Heart right ventricle (tissue), 16 donors: ENCODE measurements at regions not wholly inside any gene's neighbourhood (a gene's known extent, or its start where the extent isn't known, plus 50 kb on each side); places are given as distances from the start of the nearest gene placed in this dataset.

Experiments used
- ATAC-seq, 8 donors: fragments of 200-7000 bp; cut with Tn5 transposase; one replicate each; pipeline ENCODE4 v1.9.1; 2020; ENCODE audit warnings: mild to moderate bottlenecking in 8 of 8, moderate library complexity in 8 of 8, moderate number of reproducible peaks in 1 of 8
- DNase-seq, 2 donors: peaks; one replicate each; pipeline ENCODE4 v3.0.0-alpha.2; 2020
- H3K27ac ChIP-seq, 10 donors: fragments of 200-600 bp; sonication (generic) in 2 of 10; one replicate each; pipeline versions ENCODE4 v1.5.0 to v1.8.0; 2020 to 2022; ENCODE audit warnings: mild to moderate bottlenecking in 3 of 10
- H3K27me3 ChIP-seq, 7 donors: fragments of 200-600 bp; one replicate each; pipeline ENCODE4 v1.8.0; 2021 to 2022; ENCODE audit warnings: mild to moderate bottlenecking in 2 of 7
- H3K36me3 ChIP-seq, 9 donors: fragments of 200-600 bp; sonication (generic) in 1 of 9; one replicate each; pipeline versions ENCODE4 v1.5.0 to v1.8.0; 2020 to 2022; ENCODE audit warnings: mild to moderate bottlenecking in 2 of 9
- H3K4me1 ChIP-seq, 9 donors: fragments of 200-600 bp; sonication (generic) in 1 of 9; one replicate each; pipeline versions ENCODE4 v1.5.0 to v1.8.0; 2020 to 2022; ENCODE audit warnings: mild to moderate bottlenecking in 4 of 9
- H3K4me3 ChIP-seq, 10 donors: fragments of 200-600 bp; sonication (generic) in 2 of 10; one replicate each; pipeline versions ENCODE4 v1.5.0 to v1.8.0; 2020 to 2022; ENCODE audit warnings: mild to moderate bottlenecking in 7 of 10, moderate library complexity in 2 of 10
- H3K9me3 ChIP-seq, 11 donors: fragments of 200-600 bp in 10 of 11; sonication (generic) in 2 of 11; one replicate each; pipeline versions ENCODE4 v1.5.0 to v1.8.0; 2013 to 2022; ENCODE audit warnings: mild to moderate bottlenecking in 2 of 11, control low read depth in 1 of 11, moderate library complexity in 1 of 11
- WGBS, 2 donors: extraction: QIAGEN DNeasy Blood & Tissue Kit; methylation state at CpG; one replicate each; pipeline ENCODE4 v1.1.7; 2013; ENCODE audit warnings: inconsistent platforms in 1 of 2; 5-methylcytosine and 5-hydroxymethylcytosine counted together
- intact Hi-C, 10 donors: fragments of 100-400 bp; cut with DNase I; formaldehyde crosslinking; loops; one replicate each; pipeline versions ENCODE4 v1.11.1 to v1.14.2; 2022
- TF ChIP-seq, protein P1 (sequence below), 9 donors: fragments of 200-600 bp; sonication (generic) in 2 of 9; IDR thresholded peaks; one replicate each; pipeline versions ENCODE4 v1.5.0 to v1.8.0; 2021 to 2022; ENCODE audit warnings: antibody characterized with exemption in 9 of 9, mild to moderate bottlenecking in 5 of 9, moderate library complexity in 1 of 9
- donor health status: Arrhythmogenic right ventricular cardiomyopathy.
- donor health status: ischemic (EF 13 %, LVEDD 7.1; RV severe dilation, severe dysfunction).
- donor health status: healthy with polysubstance abuse.
- donor health status: DM: no; HTN: yes; CAD: no.
- donor health status: DM: no; HTN: no; CAD: no.
- donor health status: ischemic (EF 25% LVEDD 6.9; RV normal size, moderate dysfunction).
- donor health status: ischemic (EF 25% LVEDD 5.7; RV mildly dilated, moderate dysfunction).
- donor health status: healthy.
- donor health status: DM: yes; HTN: yes; CAD: no.
- donor health status: Ischemic cardiomyopathy.
- donor health status: ischemic (EF 35%, LVEDD 5.7; RV mildly dilated, moderate dysfunction).
- donor health status: nonischemic (EF 11% LVEDD 7.7; RV severe dilation, severe dysfunction).
- donor health status: DM: yes; HTN: yes; CAD: no.
- donor health status: PGD.
- donor health status: ischemic (EF 29% LVEDD 5.4; RV normal size, mild dysfunction).
- donor health status: nonischemic (EF 23%, LVEDD 6.1; RV moderate dilation, normal function).

DNA sequence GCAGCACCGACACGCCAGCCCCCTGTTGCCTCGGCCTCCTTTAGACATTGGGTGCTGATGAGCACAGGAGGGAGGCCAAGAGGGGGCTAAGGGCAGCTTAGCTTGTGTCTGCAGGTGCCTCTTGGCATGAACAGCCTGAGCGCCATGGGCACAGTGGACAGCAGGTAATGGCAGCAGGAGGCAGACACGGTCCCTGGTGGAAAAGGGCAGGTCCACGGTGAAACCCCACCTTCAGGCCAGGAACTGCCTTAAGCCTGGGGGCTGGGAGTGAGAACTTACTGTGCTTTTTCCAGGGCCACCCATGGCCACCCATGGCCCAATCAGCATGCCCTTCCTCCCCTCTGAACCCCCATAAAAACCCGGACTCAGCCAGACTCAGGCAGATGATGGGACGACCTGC lies 633.4 kb upstream of the TMEFF2 start:
- Histone ChIP-seq H3K27ac (no peak overlapping the region), H3K36me3 (no peaks in the 10 kb centered on the region), H3K4me3 (no peak overlapping the region), H3K4me1 (no peaks in the 10 kb centered on the region), H3K9me3 (peaks cover 0 to 14% (median 0%) of the 10 kb centered on the region in 11 donors), H3K27me3 (no peaks in the 10 kb centered on the region)
- WGBS, 2 donors: 90 to 91% methylated on average over 8 of the region's 8 CpGs
- intact Hi-C loops: no loop called here
- DNase-seq: no peak
- TF ChIP-seq, protein P1, sequence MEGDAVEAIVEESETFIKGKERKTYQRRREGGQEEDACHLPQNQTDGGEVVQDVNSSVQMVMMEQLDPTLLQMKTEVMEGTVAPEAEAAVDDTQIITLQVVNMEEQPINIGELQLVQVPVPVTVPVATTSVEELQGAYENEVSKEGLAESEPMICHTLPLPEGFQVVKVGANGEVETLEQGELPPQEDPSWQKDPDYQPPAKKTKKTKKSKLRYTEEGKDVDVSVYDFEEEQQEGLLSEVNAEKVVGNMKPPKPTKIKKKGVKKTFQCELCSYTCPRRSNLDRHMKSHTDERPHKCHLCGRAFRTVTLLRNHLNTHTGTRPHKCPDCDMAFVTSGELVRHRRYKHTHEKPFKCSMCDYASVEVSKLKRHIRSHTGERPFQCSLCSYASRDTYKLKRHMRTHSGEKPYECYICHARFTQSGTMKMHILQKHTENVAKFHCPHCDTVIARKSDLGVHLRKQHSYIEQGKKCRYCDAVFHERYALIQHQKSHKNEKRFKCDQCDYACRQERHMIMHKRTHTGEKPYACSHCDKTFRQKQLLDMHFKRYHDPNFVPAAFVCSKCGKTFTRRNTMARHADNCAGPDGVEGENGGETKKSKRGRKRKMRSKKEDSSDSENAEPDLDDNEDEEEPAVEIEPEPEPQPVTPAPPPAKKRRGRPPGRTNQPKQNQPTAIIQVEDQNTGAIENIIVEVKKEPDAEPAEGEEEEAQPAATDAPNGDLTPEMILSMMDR (IDR thresholded peaks at IDR 0.05): no peak
- ATAC-seq: peak in 1 of 8 donors; percentile 19

DNA sequence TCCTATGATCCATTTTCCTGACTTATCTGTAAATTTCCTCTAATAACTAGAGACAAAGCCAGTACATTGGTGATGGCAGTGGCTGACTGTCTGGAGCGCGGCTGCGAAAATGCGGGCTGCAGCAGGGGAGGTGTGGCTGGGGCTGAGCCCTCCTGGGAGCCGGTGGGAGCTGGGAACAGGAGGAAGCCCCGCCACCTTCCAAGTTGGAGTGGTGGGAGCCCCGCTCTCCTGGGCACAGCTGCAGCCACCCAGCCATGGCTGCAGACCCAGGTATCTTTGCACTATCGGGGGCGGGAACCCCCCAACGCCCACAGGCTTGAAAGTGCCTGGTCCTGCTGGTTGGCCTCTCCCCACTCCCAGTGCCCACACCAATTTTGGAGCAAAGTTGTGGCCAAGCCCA lies 633.0 kb upstream of the TMEFF2 start:
- H3K4me3 ChIP-seq: no peak overlapping the region
- H3K27me3 ChIP-seq: no peaks in the 10 kb centered on the region
- H3K4me1 ChIP-seq: no peaks in the 10 kb centered on the region
- ATAC-seq: peak in 1 of 8 donors; percentile 9
- intact Hi-C loops: no loop called here
- WGBS, 2 donors: 91 to 94% methylated on average over 10 of the region's 10 CpGs
- no peak for DNase-seq
- no peaks in the 10 kb centered on the region for H3K36me3 ChIP-seq
- no peak overlapping the region for H3K27ac ChIP-seq
- TF ChIP-seq, protein P1 (IDR thresholded peaks at IDR 0.05): no peak
- H3K9me3 ChIP-seq: peaks cover 0 to 12% (median 0%) of the 10 kb centered on the region in 11 donors

DNA sequence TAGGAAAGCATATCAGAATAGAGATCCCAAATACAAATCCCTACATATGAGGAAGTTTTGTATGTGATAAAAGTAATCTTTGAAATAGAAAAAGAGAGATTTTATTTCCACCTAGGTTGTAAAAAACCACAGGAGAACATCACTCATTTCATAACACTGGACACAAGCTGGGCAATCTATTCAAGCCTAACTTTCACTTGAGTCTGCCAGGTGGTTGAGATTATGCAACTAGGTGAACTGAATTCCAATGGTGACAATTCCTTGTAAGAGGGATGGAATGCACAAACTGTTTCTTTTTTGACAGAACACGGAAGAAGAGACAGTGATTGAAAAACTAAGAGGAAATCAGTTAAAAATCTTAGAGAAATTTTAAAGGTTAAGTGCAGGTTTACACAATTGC lies 619.6 kb upstream of the TMEFF2 start:
- WGBS, 2 donors: 78 to 79% methylated on average over 1 of the region's 1 CpG
- Histone ChIP-seq H3K4me1 (no peaks in the 10 kb centered on the region), H3K4me3 (no peak overlapping the region), H3K9me3 (peaks cover 0 to 12% (median 0%) of the 10 kb centered on the region in 11 donors), H3K36me3 (no peaks in the 10 kb centered on the region), H3K27me3 (no peaks in the 10 kb centered on the region), H3K27ac (no peak overlapping the region)
- ATAC-seq: no peak
- DNase-seq: no peak
- TF ChIP-seq, protein P1 (IDR thresholded peaks at IDR 0.05): no peak
- intact Hi-C loops: no loop called here

DNA sequence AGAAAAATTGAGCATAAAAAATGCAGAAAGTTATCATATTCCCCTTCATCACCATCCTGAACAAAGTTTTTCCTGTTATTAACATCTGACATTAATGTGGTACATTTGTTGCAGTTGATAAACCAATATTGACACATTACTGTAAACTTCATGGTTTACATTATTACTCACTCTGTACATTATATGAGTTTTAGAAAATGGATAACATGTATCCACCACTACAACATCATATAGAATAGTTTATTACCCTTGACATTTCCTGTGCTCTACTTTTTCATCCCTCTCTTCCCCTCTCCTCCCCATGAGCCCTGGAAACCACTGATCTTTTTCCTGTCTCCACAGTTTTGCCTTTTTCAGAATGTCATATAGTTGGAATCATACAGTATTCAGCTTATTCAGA lies 618.6 kb upstream of the TMEFF2 start:
- Histone ChIP-seq H3K27ac (no peak overlapping the region), H3K36me3 (no peaks in the 10 kb centered on the region), H3K4me3 (no peak overlapping the region), H3K9me3 (peaks cover 0 to 15% (median 2%) of the 10 kb centered on the region in 11 donors), H3K4me1 (no peaks in the 10 kb centered on the region), H3K27me3 (no peaks in the 10 kb centered on the region)
- DNase-seq: no peak
- intact Hi-C loops: no loop called here
- TF ChIP-seq, protein P1 (IDR thresholded peaks at IDR 0.05): no peak
- ATAC-seq: no peak
